Lung (tissue), 11 donors: ENCODE measurements at regions not wholly inside any gene's neighbourhood (a gene's known extent, or its start where the extent isn't known, plus 50 kb on each side); places are given as distances from the start of the nearest gene placed in this dataset.
A peak's percentile ranks its signal among the peaks of the same experiment; 100 is the strongest.

Experiments
- ATAC-seq: fragments of 200-7000 bp; cut with Tn5 transposase; one replicate; pipeline ENCODE4 v1.9.1; 2020; ENCODE audit warnings: moderate number of reproducible peaks; ENCODE audit not compliant: insufficient read depth, low FRiP score
- DNase-seq, 3 donors: peaks; one replicate each; pipeline ENCODE4 v3.0.0-alpha.2; 2013 to 2017
- H3K27ac ChIP-seq, 2 donors: one replicate each; pipeline ENCODE4 v1.5.1; 2013; ENCODE audit warnings: mild to moderate bottlenecking in 2 of 2, moderate library complexity in 2 of 2, control low read depth in 1 of 2, inconsistent platforms in 1 of 2, low read depth in 1 of 2, low read length in 1 of 2
- H3K27me3 ChIP-seq, 3 donors: one replicate each; pipeline ENCODE4 v1.5.1; 2013; ENCODE audit warnings: low read length in 2 of 3; ENCODE audit not compliant: control insufficient read depth in 3 of 3, insufficient read depth in 3 of 3
- H3K36me3 ChIP-seq, 4 donors: one replicate each; pipeline ENCODE4 v1.5.1; 2013; ENCODE audit warnings: low read length in 4 of 4, mild to moderate bottlenecking in 1 of 4, moderate library complexity in 1 of 4; ENCODE audit not compliant: control insufficient read depth in 4 of 4, insufficient read depth in 4 of 4
- H3K4me1 ChIP-seq, 5 donors: one replicate each; pipeline ENCODE4 v1.5.1; 2013; ENCODE audit warnings: low read length in 5 of 5, mild to moderate bottlenecking in 2 of 5, moderate library complexity in 1 of 5; ENCODE audit not compliant: control insufficient read depth in 5 of 5, insufficient read depth in 5 of 5
- H3K4me3 ChIP-seq: one replicate; pipeline ENCODE4 v1.5.1; 2013; ENCODE audit warnings: mild to moderate bottlenecking, control low read depth, moderate library complexity
- H3K9ac ChIP-seq, 2 donors: one replicate each; pipeline ENCODE4 v1.5.1; 2013; ENCODE audit warnings: low read length in 2 of 2, control low read depth in 1 of 2; ENCODE audit not compliant: insufficient read depth in 1 of 2
- H3K9me3 ChIP-seq, 4 donors: one replicate each; pipeline ENCODE4 v1.5.1; 2013; ENCODE audit warnings: low read length in 3 of 4, mild to moderate bottlenecking in 1 of 4, moderate library complexity in 1 of 4; ENCODE audit not compliant: control insufficient read depth in 4 of 4, insufficient read depth in 3 of 4
- CTCF ChIP-seq: IDR thresholded peaks from 2 replicates; pipeline ENCODE4 v1.5.1; 2012; ENCODE audit warnings: mild to moderate bottlenecking; ENCODE audit errors: control extremely low read depth, extremely low read depth
- WGBS, 2 donors: extraction: QIAGEN DNeasy Blood & Tissue Kit; methylation state at CpG; one replicate each; pipeline ENCODE4 v1.1.7; 2013; 5-methylcytosine and 5-hydroxymethylcytosine counted together
- donor health status: control.
- donor health status: control.
- donor health status: Bipolar disorder and iron deficiency.
- donor health status: healthy.
- donor health status: DM: yes; HTN: yes; CAD: no.

GRCh38 chr1:60541831-60542532 is 468.4 kb upstream of the C1orf87 start:
- H3K27me3 ChIP-seq: no peaks in the 10 kb centered on the region
- DNase-seq (peak in 1 of 3 donors; percentile 35), ATAC-seq (no peak)
- peaks cover 0 to 5% (median 2%) of the 10 kb centered on the region in 4 donors for H3K9me3 ChIP-seq
- H3K9ac ChIP-seq: no peak overlapping the region
- no peak overlapping the region for H3K4me3 ChIP-seq
- peaks cover 0 to 8% (median 1%) of the 10 kb centered on the region in 5 donors for H3K4me1 ChIP-seq
- TF ChIP-seq CTCF: no peak
- WGBS, 2 donors: 58 to 63% methylated on average over 2 of the region's 2 CpGs
- no peaks in the 10 kb centered on the region for H3K36me3 ChIP-seq
- no peak overlapping the region for H3K27ac ChIP-seq

DNA sequence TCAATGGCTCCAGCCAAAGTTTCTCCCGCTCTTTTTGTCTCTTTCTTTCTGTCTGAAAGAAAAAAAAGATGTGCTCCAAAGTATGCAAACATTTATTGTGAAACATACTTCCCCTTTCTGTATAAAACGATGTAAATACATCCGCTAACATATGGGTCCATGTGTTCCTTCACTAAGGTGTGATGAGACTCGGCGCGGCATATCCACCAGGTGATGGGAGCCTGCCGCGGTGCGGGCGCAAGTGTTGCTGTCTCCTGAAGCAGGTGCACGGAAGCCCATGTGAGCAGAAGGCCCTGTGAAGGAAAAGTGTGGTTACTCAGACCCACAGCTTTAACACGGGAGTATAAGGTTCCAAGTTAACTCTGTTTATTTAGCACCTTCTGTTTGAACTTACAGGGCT is 466.6 kb upstream of the C1orf87 start:
- no peak overlapping the region for H3K9ac ChIP-seq
- H3K9me3 ChIP-seq: peaks cover 0 to 5% (median 2%) of the 10 kb centered on the region in 4 donors
- TF ChIP-seq CTCF: no peak
- DNase-seq (no peak), ATAC-seq (no peak)
- no peaks in the 10 kb centered on the region for H3K36me3 ChIP-seq
- peaks cover 0 to 8% (median 1%) of the 10 kb centered on the region in 5 donors for H3K4me1 ChIP-seq
- 69 to 84% methylated on average over 12 of the region's 12 CpGs for WGBS, 2 donors
- no peaks in the 10 kb centered on the region for H3K27me3 ChIP-seq
- no peak overlapping the region for H3K4me3 ChIP-seq
- H3K27ac ChIP-seq: no peak overlapping the region

DNA sequence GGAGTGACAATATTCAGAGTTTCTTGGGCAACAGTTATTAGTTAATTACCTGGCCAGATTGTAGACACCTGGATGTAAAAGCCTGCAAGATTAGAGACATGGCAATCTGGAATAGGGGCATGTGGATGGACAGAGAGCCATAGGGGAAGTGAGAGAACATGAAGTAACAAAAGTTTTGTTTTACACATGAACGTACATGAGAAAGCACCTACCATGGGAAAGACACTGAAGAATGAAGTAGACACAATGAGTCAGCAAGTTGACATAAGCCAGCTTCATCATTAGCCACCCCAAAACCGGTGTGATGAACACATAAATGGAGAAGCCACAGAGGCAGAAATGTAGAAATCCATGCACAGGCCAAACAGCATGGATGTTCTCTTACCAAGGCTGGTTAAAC is 462.1 kb upstream of the C1orf87 start:
- WGBS, 2 donors: 68 to 78% methylated on average over 2 of the region's 2 CpGs
- no peak overlapping the region for H3K27ac ChIP-seq
- no peaks in the 10 kb centered on the region for H3K27me3 ChIP-seq
- no peaks in the 10 kb centered on the region for H3K4me1 ChIP-seq
- no peak overlapping the region for H3K4me3 ChIP-seq
- H3K9me3 ChIP-seq: peaks cover 0 to 5% (median 2%) of the 10 kb centered on the region in 4 donors
- no peak overlapping the region for H3K9ac ChIP-seq
- no peak for ATAC-seq
- no peak for TF ChIP-seq CTCF
- no peaks in the 10 kb centered on the region for H3K36me3 ChIP-seq
- no peak for DNase-seq

DNA sequence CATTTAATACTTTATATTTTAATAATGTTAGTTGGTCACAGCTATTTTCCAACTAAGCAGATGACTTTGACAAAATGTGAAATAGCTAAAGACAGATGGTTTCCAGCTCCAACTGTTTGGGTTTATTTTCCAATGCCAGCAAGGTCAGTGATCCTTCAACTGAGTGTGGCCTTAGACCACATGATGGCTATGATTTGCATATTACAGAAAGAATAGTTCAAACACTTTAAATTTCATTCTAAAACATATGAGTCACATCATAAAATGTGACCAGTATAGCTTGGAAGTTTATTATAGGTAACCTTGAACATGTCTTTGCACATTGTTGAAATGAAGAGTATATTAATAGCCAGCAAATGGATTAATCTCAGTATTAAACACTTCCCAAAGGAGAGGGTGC is 454.0 kb upstream of the C1orf87 start:
- DNase-seq: no peak
- no peak overlapping the region for H3K4me3 ChIP-seq
- H3K9ac ChIP-seq: no peak overlapping the region
- H3K36me3 ChIP-seq: no peaks in the 10 kb centered on the region
- no peak for ATAC-seq
- H3K27ac ChIP-seq: no peak overlapping the region
- no peak for TF ChIP-seq CTCF
- no peaks in the 10 kb centered on the region for H3K27me3 ChIP-seq
- no peaks in the 10 kb centered on the region for H3K4me1 ChIP-seq
- H3K9me3 ChIP-seq: no peaks in the 10 kb centered on the region
